Suprapubic skin (tissue), 4 donors: ENCODE measurements at regions not wholly inside any gene's neighbourhood (a gene's known extent, or its start where the extent isn't known, plus 50 kb on each side); places are given as distances from the start of the nearest gene placed in this dataset.
A peak's percentile ranks its signal among the peaks of the same experiment; 100 is the strongest.

Experiments used
- DNase-seq, 2 donors: peaks; one replicate each; pipeline ENCODE4 v3.0.0-alpha.2; 2019; ENCODE audit warnings: low spot score in 2 of 2
- H3K27ac ChIP-seq: fragments of 200-600 bp; sonication (generic); one replicate; pipeline ENCODE4 v1.5.1; 2019
- H3K27me3 ChIP-seq: fragments of 200-600 bp; sonication (generic); one replicate; pipeline ENCODE4 v1.5.1; 2019
- H3K36me3 ChIP-seq: fragments of 200-600 bp; sonication (generic); one replicate; pipeline ENCODE4 v1.5.1; 2019
- H3K4me1 ChIP-seq: fragments of 200-600 bp; sonication (generic); one replicate; pipeline ENCODE4 v1.5.1; 2019
- H3K4me3 ChIP-seq: fragments of 200-600 bp; sonication (generic); one replicate; pipeline ENCODE4 v1.5.1; 2019; ENCODE audit warnings: mild to moderate bottlenecking
- H3K9me3 ChIP-seq: fragments of 200-600 bp; sonication (generic); one replicate; pipeline ENCODE4 v1.5.1; 2019
- CTCF ChIP-seq, 2 donors: fragments of 200-600 bp in 1 of 2; fragments of 450-650 bp in 1 of 2; sonication (generic) in 1 of 2; IDR thresholded peaks; one replicate each; pipeline ENCODE4 v1.5.1; 2016 to 2019; ENCODE audit warnings: antibody characterized with exemption in 2 of 2, mild to moderate bottlenecking in 1 of 2, moderate library complexity in 1 of 2
- EP300 ChIP-seq: sonication (generic); formaldehyde crosslinking; IDR thresholded peaks from one replicate; pipeline ENCODE4 v1.6.1; 2017; ENCODE audit warnings: antibody characterized with exemption
- POLR2A ChIP-seq, 2 donors: fragments of 450-650 bp; IDR thresholded peaks; one replicate each; pipeline ENCODE4 v1.6.1; 2017; ENCODE audit warnings: antibody characterized with exemption in 2 of 2, mild to moderate bottlenecking in 2 of 2, moderate library complexity in 2 of 2
- POLR2AphosphoS5 ChIP-seq, 3 donors: sonication (generic); formaldehyde crosslinking; IDR thresholded peaks; one replicate each; pipeline ENCODE4 v1.6.1; 2017; ENCODE audit warnings: antibody characterized with exemption in 3 of 3
- WGBS: methylation state at CpG from one replicate; pipeline ENCODE4 v1.1.5; 2018; 5-methylcytosine and 5-hydroxymethylcytosine counted together

GRCh38 chr11:134529212-134530096 is 117.4 kb upstream of the B3GAT1 start:
- peaks cover 32% of the 10 kb centered on the region for H3K27me3 ChIP-seq
- H3K4me1 ChIP-seq, result no peaks in the 10 kb centered on the region
- TF ChIP-seq POLR2AphosphoS5 (IDR thresholded peaks at IDR 0.05) (no peak), CTCF (IDR thresholded peaks at IDR 0.05) (no peak), EP300 (no peak), POLR2A (IDR thresholded peaks at IDR 0.05) (no peak)
- no peaks in the 10 kb centered on the region for H3K36me3 ChIP-seq
- H3K9me3 ChIP-seq, result no peaks in the 10 kb centered on the region
- no peak overlapping the region for H3K4me3 ChIP-seq
- no peak overlapping the region for H3K27ac ChIP-seq
- DNase-seq, result peak; percentile 37 to 73
- 68% methylated on average over 25 of the region's 26 CpGs for WGBS

GRCh38 chr11:134528453-134528852 is 116.4 kb upstream of the B3GAT1 start:
- peak; percentile 34 to 55 for DNase-seq
- TF ChIP-seq POLR2A (IDR thresholded peaks at IDR 0.05) (no peak), CTCF (IDR thresholded peaks at IDR 0.05) (no peak), POLR2AphosphoS5 (IDR thresholded peaks at IDR 0.05) (no peak), EP300 (no peak)
- Histone ChIP-seq H3K27me3 (peaks cover 32% of the 10 kb centered on the region), H3K9me3 (no peaks in the 10 kb centered on the region), H3K4me1 (no peaks in the 10 kb centered on the region), H3K36me3 (no peaks in the 10 kb centered on the region), H3K4me3 (no peak overlapping the region), H3K27ac (no peak overlapping the region)
- WGBS, result 88% methylated on average over 8 of the region's 8 CpGs

DNA sequence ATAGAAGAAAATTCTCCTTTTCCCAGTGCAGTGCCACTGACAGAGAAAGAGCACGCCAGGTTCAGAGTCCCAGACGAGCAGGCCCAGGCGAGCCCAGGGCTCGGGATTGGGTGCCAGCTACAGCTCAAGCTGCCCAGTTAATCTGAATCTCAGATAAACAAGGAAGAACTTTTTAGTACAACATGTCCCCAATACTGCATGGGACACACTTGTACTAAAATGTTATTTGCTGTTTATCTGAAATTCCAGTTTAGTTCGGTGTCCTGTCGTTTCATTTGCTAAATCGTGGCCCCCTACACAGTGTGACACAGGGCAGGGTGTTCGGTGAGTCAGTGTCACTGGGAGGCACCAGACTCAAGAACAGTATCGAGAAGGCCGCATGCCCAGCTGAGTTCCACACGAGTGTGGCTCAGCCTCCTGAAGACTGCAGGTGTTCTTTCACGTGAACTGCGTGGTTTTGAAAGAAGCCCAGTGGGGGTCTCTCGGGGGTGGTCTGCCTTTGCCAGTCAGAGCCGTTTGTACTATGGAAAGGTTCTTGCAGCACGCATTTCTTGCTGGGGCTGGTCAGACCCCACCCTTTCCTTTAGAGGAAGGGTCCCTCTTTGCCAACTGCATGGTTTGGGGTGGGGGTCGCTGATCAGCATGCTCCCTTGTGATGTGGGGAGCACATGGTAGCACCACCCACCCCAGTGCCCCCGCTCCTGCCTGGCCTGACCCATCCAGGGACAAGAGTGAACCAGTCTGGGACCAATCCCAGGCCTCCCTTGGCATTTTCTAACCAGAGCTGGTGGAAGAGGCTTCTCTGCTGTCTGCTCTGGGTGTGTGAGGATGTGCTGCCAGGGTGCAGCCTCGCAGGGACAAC is 115.6 kb upstream of the B3GAT1 start:
- DNase-seq, result peak; percentile 20 to 59
- H3K36me3 ChIP-seq, result no peaks in the 10 kb centered on the region
- 74% methylated on average over 18 of the region's 19 CpGs for WGBS

GRCh38 chr11:134524896-134525845 is 113.1 kb upstream of the B3GAT1 start:
- H3K9me3 ChIP-seq, result no peaks in the 10 kb centered on the region
- H3K27ac ChIP-seq, result no peak overlapping the region
- peak; percentile 28 to 44 for DNase-seq
- no peak overlapping the region for H3K4me3 ChIP-seq
- peaks cover 23% of the 10 kb centered on the region for H3K27me3 ChIP-seq
- H3K36me3 ChIP-seq, result no peaks in the 10 kb centered on the region
- WGBS, result 82% methylated on average over 28 of the region's 28 CpGs
- TF ChIP-seq CTCF (IDR thresholded peaks at IDR 0.05), result no peak
- TF ChIP-seq POLR2AphosphoS5 (IDR thresholded peaks at IDR 0.05), result no peak
- no peak for TF ChIP-seq EP300
- TF ChIP-seq POLR2A (IDR thresholded peaks at IDR 0.05), result no peak
- H3K4me1 ChIP-seq, result no peaks in the 10 kb centered on the region

More for the DNA sequence above, 115.6 kb upstream of the B3GAT1 start:
- H3K27me3 ChIP-seq, result peaks cover 27% of the 10 kb centered on the region
- no peaks in the 10 kb centered on the region for H3K9me3 ChIP-seq
- H3K4me3 ChIP-seq, result no peak overlapping the region
- no peaks in the 10 kb centered on the region for H3K4me1 ChIP-seq
- no peak overlapping the region for H3K27ac ChIP-seq
- TF ChIP-seq POLR2A (IDR thresholded peaks at IDR 0.05), result no peak
- no peak for TF ChIP-seq POLR2AphosphoS5 (IDR thresholded peaks at IDR 0.05)
- no peak for TF ChIP-seq EP300
- TF ChIP-seq CTCF (IDR thresholded peaks at IDR 0.05), result no peak
